ENCODE measurements at regions not wholly inside any gene's neighbourhood (a gene's known extent, or its start where the extent isn't known, plus 50 kb on each side); places are given as distances from the start of the nearest gene placed in this dataset.

GRCh38 chr4:146124023-146124680 is 51.4 kb upstream of the LSM6 start:
- Histone ChIP-seq H3K27ac (ENCODE audit: extremely low read depth, low read depth, low read length) (no peak overlapping the region), H3K4me1 (ENCODE audit: control insufficient read depth, insufficient read depth, low read length) (no peaks in the 10 kb centered on the region), H3K4me3 (ENCODE audit: low read depth, low read length) (no peak overlapping the region), H3K9me3 (ENCODE audit: control insufficient read depth, insufficient read depth, low read depth, low read length) (no peaks in the 10 kb centered on the region), H3K36me3 (ENCODE audit: control insufficient read depth in 2 of 2, insufficient read depth in 1 of 2, low read length in 2 of 2) (no peaks in the 10 kb centered on the region)
- ChIA-PET POLR2A (interaction anchor here (0.7 kb wide), 1 partner anchor 11 kb away, joined by 3 read pairs; no protein-coding TSS in a partner anchor), CTCF (interaction anchor here (0.6 to 1.4 kb wide), 3 partner anchors 10 to 29 kb away, joined by 3 to 5 read pairs (median 4); no protein-coding TSS in a partner anchor)
- TF ChIP-seq PRDM4 (tag by site-specific recombination; IDR thresholded peaks at IDR 0.05) = no peak
- no peak for TF ChIP-seq ZNF266 (tag by site-specific recombination; IDR thresholded peaks at IDR 0.05; ENCODE audit: low read depth)
- TF ChIP-seq ZNF146 (tag by site-specific recombination; IDR thresholded peaks at IDR 0.05) = no peak
- no peak for TF ChIP-seq ZNF132 (tag by site-specific recombination; IDR thresholded peaks at IDR 0.05; ENCODE audit: borderline replicate concordance)
- TF ChIP-seq ZNF138 (tag by site-specific recombination; IDR thresholded peaks at IDR 0.05; ENCODE audit: borderline replicate concordance) = no peak
- no peak for TF ChIP-seq ZNF404 (tag by site-specific recombination; IDR thresholded peaks at IDR 0.05)
- no peak for TF ChIP-seq ZNF621 (tag by site-specific recombination; IDR thresholded peaks at IDR 0.05)
- no peak for TF ChIP-seq ZNF366 (tag by site-specific recombination; conservative IDR thresholded peaks at IDR 0.05)
- TF ChIP-seq ZNF214 (tag by site-specific recombination; IDR thresholded peaks at IDR 0.05; ENCODE audit: borderline replicate concordance) = no peak

- H3K4me3 ChIP-seq (ENCODE audit: low read depth, low read length) = no peak overlapping the region
- H3K4me1 ChIP-seq (ENCODE audit: control insufficient read depth, insufficient read depth, low read length) = no peaks in the 10 kb centered on the region
- no peak overlapping the region for H3K27ac ChIP-seq (ENCODE audit: extremely low read depth, low read depth, low read length)
- no peaks in the 10 kb centered on the region for H3K36me3 ChIP-seq (ENCODE audit: control insufficient read depth in 2 of 2, insufficient read depth in 1 of 2, low read length in 2 of 2)
- H3K9me3 ChIP-seq (ENCODE audit: control insufficient read depth, insufficient read depth, low read depth, low read length) = no peaks in the 10 kb centered on the region
- ChIA-PET POLR2A (no interaction called here), CTCF (interaction anchor here (1.2 to 1.4 kb wide), 2 partner anchors 11 to 28 kb away, joined by 4 to 5 read pairs; no protein-coding TSS in a partner anchor)
- TF ChIP-seq ZBTB7A (tag by site-specific recombination; IDR thresholded peaks at IDR 0.05; ENCODE audit: low read depth) (no peak), ZBTB49 (tag by site-specific recombination; IDR thresholded peaks at IDR 0.05; ENCODE audit: low read depth) (no peak), ZSCAN30 (tag by site-specific recombination; IDR thresholded peaks at IDR 0.05) (no peak), ZNF548 (tag by site-specific recombination; IDR thresholded peaks at IDR 0.05) (no peak), ZNF394 (tag by site-specific recombination; IDR thresholded peaks at IDR 0.05; ENCODE audit: borderline replicate concordance) (no peak), ZNF202 (tag by site-specific recombination; IDR thresholded peaks at IDR 0.05; ENCODE audit: borderline replicate concordance) (no peak), ZIC2 (tag by site-specific recombination; IDR thresholded peaks at IDR 0.05) (no peak), ZNF335 (tag by site-specific recombination; conservative IDR thresholded peaks at IDR 0.05) (no peak), ZNF37A (tag by site-specific recombination; IDR thresholded peaks at IDR 0.05) (no peak), ZBTB44 (tag by site-specific recombination; IDR thresholded peaks at IDR 0.05) (no peak), ZNF248 (tag by site-specific recombination; IDR thresholded peaks at IDR 0.05) (no peak), ZNF621 (tag by site-specific recombination; IDR thresholded peaks at IDR 0.05) (no peak), ZNF555 (tag by site-specific recombination; conservative IDR thresholded peaks at IDR 0.05) (no peak), ZNF266 (tag by site-specific recombination; IDR thresholded peaks at IDR 0.05; ENCODE audit: low read depth) (no peak), ZNF26 (tag by site-specific recombination; IDR thresholded peaks at IDR 0.05) (no peak), ZNF157 (tag by site-specific recombination; IDR thresholded peaks at IDR 0.05) (no peak), ZNF776 (tag by site-specific recombination; IDR thresholded peaks at IDR 0.05; ENCODE audit: borderline replicate concordance) (no peak)
Observed at GRCh38 chr4:146123231-146123630, 52.3 kb upstream of the LSM6 start.

Data from HEK293 (cell line).